G401 (cell line): ENCODE measurements at regions not wholly inside any gene's neighbourhood (a gene's known extent, or its start where the extent isn't known, plus 50 kb on each side); places are given as distances from the start of the nearest gene placed in this dataset.

Experiments
- DNase-seq: peaks from one replicate; pipeline ENCODE4 v3.0.0-alpha.2; 2015; ENCODE audit warnings: low spot score
- in situ Hi-C: cut with HindIII; loops from 2 replicates; pipeline ENCODE4 v1.10.0; 2016; ENCODE audit warnings: low sequenced_read_pairs, mixed read lengths

- in situ Hi-C loops, result no loop called here
- no peak for DNase-seq
Measured at GRCh38 chr1:108082738-108083562, 117.2 kb downstream of the SLC25A24 start.

DNA sequence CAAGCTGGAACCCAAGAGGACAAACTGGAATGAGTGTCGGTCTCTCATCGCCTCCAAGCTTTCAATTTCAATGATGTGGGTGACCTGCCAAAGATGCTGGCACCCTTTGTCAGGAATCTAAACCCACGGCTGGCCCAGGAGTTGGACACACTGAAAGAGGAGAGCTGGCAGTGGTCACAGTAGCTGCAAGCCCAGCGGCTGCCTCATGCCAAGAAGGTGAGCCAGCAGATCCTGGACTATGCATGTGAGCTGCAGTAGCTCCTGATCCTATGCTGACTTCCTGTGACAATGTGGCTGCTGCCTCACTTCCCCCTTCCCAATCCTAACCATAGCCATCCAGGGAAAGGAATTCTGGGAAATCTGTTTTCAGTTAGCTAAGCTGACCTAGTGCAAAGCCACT is 117.0 kb upstream of the VAV3 start:
- DNase-seq, result peak; percentile 26
- in situ Hi-C loops, result no loop called here

GRCh38 chr1:108080448-108080847 is 115.5 kb upstream of the VAV3 start:
- in situ Hi-C loops, result no loop called here
- no peak for DNase-seq

DNA sequence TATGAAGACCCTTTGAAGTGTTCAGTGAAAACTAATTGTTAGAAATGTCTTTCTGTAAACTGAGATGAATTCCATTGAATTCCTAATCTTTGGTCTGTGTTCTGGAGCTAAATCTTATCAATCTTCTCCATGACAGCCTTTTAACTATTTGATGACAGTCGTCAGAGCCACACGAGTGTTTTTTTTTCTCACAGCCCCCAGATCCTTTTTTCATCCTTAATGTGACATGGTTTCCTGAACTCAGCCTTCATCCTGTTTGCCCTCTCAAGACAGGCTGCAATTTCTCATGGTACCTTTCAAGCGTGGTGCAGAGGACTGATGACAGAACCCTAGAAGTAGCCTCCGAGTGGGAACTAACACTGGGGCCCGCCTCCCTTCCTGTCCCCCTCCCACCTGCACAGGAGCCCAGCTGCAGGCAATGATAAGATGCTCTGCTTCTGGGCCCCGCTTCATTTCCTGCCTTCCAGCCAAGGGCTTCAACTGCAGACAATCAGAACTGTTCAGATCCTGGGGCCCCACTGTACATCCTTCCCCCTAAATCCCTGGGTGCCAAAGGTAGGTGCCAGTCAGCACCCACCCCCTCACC is 114.6 kb upstream of the VAV3 start:
- DNase-seq, result no peak
- in situ Hi-C loops, result no loop called here

DNA sequence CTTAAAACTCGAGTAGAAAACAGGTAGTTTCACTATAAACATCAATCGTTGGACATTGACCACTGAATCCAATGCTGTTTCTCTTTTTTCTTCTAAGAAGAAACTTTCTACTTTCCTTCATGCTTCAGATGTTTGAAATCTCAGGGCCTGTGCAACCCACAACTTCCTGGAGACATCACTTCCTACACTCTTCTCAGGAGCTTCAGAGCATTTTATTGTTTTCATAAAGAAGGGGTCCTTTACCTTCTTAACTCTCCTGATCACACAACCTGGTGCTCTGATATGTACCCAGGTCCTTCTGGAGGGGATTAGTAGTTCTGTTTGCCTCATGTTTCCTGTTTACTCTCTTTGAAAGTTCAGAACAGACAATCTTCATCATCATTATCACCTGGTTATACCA is 113.0 kb upstream of the VAV3 start:
- in situ Hi-C loops, result no loop called here

GRCh38 chr1:108075055-108075454 is 110.1 kb upstream of the VAV3 start:
- in situ Hi-C loops, result no loop called here
- DNase-seq, result no peak

More for the DNA sequence above, 113.0 kb upstream of the VAV3 start:
- no peak for DNase-seq

DNA sequence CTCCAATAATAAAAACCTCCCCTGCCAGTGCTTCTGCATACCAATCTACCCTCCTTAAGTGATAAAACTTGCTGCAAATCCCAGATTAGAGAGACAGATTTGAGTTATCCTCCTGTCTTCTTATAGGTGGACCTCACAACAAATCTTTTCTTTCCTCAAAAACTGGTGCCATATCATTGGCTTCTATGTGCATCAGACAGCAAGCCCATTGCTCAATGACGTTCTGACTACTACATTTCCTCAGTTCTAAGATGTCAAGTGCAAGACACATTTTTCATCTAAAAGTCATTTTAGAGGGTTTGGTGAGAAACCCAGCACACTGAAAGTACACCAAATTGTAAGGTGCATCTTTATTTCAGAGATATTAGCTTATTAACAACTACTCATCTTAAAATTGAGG is 107.8 kb upstream of the VAV3 start:
- in situ Hi-C loops, result no loop called here
- DNase-seq, result no peak

DNA sequence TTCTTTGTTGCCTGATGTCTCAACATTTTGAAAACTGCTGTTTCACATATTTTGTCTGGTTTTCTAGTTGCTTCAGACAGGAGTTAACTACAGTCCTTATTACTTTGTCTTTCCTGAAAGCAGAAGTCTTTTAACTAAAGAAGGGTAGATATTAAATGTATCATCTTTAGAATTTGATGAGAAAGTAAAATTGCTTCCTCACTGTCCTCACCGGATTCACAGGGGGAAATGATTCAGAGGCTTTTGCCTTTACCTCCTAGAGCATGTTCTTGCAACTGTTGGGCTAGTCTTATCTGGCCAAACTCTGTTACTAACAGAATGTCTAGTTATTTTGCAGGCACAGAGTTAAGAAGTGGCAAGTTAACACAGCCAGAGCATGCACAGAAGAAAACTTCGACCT is 107.2 kb upstream of the VAV3 start:
- in situ Hi-C loops, result no loop called here
- no peak for DNase-seq

DNA sequence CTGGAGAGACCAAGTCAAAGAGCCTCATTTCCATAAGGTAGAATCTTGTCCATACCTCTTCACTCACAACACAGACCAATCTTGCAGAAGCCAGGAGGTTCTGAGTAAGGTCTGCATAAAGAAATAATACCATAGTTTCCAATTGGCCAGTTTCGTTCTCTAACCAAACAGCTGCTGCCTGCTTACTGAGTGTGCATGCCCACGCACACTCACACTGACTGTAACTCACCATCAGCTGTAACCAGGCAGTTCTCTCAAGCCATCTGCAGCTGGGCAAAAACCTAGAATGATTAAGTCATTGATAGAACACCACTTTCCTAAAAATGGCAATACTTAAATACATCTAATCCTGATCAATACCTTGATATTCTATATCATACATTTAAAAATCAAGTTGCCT is 106.6 kb upstream of the VAV3 start:
- no peak for DNase-seq
- in situ Hi-C loops, result no loop called here

DNA sequence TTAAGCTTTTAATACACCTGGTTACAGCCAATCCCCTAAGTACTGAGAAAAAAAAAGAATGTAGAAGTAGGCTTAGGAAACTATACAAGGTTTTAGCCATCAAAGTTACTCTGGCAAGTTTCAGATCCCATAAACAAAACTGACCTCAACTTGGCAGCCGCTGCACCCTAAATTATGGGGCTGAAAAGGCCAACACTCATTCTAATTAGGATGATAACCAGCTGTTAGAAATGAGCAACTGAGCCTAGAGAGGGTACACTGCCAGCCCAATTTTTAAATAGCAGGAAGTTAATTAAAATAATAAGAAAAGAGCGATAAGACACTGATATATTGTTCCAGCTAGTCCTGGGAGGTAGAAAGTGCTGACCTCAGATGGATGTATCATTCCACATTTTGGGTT is 105.7 kb upstream of the VAV3 start:
- DNase-seq, result no peak
- in situ Hi-C loops, result no loop called here

- no peak for DNase-seq
- in situ Hi-C loops, result no loop called here
Measured at GRCh38 chr1:108067884-108068540, 103.0 kb upstream of the VAV3 start.

- in situ Hi-C loops, result no loop called here
- no peak for DNase-seq
Measured at GRCh38 chr1:108066808-108067207, 101.8 kb upstream of the VAV3 start.

- in situ Hi-C loops, result no loop called here
- no peak for DNase-seq
Measured at GRCh38 chr1:108064255-108064654, 99.3 kb upstream of the VAV3 start.

- no peak for DNase-seq
- in situ Hi-C loops, result no loop called here
Measured at GRCh38 chr1:108063703-108064102, 98.7 kb upstream of the VAV3 start.

DNA sequence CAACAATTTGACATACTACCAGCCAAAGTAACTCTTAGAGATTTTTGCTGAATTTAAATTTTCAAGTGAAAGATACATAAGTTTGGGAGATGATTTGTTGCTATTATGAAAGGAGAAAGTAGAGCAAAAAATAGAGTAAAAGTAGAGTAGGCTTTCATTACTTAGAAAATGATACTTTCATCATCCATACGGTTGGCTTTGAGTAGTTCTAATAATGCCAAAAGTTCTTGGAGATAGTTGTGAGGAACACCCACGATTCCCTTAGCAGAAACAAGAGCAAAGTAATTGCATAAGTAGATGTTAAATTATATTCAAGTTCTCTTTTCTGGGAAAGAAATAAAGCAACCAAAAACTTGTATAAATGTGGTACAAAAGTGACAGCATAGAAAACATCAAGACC is 95.0 kb upstream of the VAV3 start:
- DNase-seq, result no peak
- in situ Hi-C loops, result no loop called here

- DNase-seq, result no peak
- in situ Hi-C loops, result no loop called here
Measured at GRCh38 chr1:108057541-108057940, 92.6 kb upstream of the VAV3 start.

- in situ Hi-C loops, result no loop called here
- no peak for DNase-seq
Measured at GRCh38 chr1:108056436-108056990, 91.5 kb upstream of the VAV3 start.

- no peak for DNase-seq
- in situ Hi-C loops, result no loop called here
Measured at GRCh38 chr1:108055387-108055786, 90.4 kb upstream of the VAV3 start.

GRCh38 chr1:108054396-108054795 is 89.4 kb upstream of the VAV3 start:
- DNase-seq, result no peak
- in situ Hi-C loops, result no loop called here

GRCh38 chr1:108053270-108054013 is 88.5 kb upstream of the VAV3 start:
- in situ Hi-C loops, result no loop called here
- DNase-seq, result no peak
